NCI-H446 treated with DMSO at 0.1 percent for 48 hours (cell line): ENCODE measurements at regions not wholly inside any gene's neighbourhood (a gene's known extent, or its start where the extent isn't known, plus 50 kb on each side); places are given as distances from the start of the nearest gene placed in this dataset.
A peak's percentile ranks its signal among the peaks of the same experiment; 100 is the strongest.

Source experiments
- DNase-seq: peaks from one replicate; lab custom pipeline; 2025; lab: John Stamatoyannopoulos, UW

DNA sequence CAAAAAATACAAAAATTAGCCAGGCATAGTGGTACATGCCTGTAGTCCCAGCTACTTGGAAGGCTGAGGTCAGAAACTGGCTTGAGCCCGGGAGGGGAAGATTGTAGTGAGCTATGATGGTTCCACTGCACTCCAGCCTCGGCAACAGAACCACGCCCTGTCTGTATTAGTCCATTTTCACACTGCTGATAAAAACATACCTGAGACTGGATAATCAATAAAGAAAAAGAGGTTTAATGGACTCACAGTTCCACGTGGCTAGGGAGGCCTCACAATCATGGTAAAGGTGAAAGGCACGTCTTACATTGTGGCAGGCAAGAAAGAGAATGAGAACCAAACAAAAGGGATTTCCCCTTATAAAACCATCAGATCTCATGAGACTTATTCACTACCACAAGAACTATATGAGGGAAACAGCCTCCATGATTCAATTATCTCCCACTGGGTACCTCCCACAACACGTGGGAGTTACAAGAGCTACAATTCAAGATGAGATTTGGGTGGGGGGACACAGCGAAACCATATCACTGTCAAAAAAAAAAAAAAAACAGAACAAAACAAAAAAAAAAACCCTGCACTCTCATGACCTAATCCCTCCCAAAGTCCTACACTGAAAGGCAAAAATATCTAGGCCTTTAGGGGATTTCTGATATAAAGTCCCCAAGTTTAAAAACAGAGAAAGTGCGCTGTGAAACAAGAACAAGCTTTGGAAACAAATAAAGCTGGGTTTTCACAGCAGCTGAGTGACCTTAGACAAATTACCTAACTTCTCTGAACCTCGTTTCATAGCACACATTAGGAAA lies 224.7 kb downstream of the IGSF11 start:
- DNase-seq: no peak

DNA sequence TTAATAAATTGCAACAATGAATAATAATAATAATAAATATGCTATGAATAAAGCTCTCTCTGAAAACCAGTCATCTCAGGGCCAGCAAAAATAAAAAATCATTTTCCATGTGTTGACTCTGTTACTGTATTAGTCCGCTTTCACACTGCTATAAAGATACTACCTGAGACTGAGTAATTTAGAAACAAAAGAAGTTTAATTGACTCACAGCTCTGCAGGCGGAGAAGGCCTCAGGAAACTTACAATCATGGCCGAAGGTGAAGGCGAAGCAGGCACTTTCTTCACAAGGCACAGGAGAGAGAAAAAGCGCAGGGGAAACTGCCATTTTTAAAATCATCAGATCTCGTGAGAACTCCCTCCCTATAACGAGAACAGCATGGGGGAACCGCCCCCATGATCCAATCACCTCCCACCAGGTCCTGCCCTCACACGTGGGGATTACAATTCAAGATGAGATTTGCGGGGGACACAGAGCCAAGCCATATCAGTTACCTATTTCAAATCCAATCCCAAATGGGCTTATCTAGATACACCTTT lies 224.1 kb downstream of the IGSF11 start:
- DNase-seq: no peak

DNA sequence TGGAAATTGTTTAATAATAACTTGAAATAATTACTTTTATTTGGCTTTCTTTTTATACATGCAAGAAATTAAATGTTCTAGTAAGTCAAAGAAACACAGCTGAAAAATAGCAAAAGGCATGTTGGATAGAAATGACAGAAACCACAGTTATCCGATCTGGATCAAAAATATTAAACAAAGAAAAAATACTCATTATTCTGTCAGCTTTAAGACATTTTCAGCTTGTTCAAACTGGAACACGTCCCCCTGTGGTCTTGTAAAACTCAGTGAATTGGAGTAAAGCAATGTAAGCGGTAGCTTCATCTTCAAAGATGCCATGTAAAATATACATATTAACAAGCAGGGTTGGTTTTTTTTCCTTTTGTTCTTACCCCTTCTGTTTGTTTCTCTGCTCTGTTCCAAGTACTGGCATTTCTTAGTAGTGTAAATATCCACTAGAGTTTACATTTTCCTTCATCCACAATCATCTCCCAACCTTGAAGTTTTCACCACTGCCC lies 223.4 kb downstream of the IGSF11 start:
- no peak for DNase-seq

DNA sequence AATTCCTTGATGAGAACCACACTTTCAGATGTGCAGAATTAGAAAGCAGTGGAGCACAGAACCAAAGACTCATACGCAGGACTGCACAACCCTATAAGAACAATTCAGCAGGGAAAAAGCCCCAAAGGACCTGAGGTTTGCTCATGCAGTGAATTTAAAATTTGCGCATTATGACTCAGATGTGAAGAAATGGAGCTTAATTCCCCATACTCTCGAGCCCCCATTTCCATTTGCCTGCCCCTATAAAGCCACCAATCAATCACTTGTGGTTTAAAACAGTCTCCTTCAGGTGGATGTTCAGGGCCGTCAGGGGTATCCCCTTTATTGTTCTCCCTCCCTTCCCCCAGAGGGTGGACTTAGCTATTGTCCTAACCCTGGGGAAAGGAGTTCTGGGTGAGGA lies 221.2 kb downstream of the IGSF11 start:
- no peak for DNase-seq

DNA sequence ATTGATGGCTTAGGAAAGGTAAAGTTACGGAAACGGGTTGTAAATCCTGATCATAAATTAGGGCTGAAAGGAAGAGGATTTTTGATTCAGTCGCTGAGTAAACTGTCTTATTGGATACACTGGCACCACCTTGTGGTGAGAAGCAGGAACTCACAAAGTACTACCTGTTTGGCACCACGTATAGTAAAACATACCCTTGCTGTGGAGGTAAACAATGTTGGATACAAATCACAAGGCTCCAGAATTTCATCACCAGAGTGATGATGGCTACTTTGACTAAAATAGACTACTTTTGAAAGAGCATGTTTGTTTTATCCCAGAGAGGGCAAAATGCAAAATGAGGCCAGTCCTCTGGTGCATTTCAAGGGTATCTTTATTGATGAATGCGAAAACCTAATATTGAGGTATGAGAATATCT lies 216.9 kb downstream of the IGSF11 start:
- peak; percentile 45 for DNase-seq

DNA sequence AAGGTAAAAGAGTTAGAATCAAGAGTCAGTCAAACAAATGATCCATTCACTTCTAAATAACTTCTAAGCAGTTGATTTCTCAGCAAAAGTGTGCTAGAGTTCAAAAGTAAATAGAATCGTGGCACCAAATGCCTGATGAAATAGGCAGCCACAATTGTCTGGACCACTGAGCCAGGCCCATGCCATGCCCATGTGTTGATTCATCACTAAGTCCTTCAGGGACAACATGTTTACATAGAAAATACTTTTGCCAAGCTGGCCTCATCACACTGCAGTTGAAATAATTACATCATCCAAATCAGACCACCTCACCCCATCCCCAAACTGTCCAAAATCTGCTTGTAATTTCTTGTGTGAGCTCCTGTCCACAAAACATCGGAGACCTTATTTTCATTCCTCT lies 216.3 kb downstream of the IGSF11 start:
- no peak for DNase-seq

DNA sequence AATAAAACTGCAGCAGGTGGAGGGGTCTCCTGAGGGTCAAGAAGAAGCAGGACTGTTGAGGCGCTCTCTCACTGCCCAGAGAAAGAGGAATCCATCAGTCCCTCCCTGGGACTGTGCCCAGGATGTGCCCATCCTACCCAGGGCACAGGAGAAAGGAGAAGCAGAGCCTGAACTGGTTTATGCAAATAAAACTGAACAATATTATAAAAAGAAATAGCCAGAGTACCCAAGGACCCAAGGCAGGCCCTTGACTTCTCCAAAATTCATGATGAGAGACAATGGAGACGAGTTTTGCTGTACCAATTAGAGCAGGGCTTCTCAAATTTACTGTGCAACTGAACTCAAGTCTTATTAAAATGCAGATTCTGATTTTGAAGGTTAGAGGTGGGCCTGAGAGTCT lies 211.0 kb downstream of the IGSF11 start:
- DNase-seq: no peak

DNA sequence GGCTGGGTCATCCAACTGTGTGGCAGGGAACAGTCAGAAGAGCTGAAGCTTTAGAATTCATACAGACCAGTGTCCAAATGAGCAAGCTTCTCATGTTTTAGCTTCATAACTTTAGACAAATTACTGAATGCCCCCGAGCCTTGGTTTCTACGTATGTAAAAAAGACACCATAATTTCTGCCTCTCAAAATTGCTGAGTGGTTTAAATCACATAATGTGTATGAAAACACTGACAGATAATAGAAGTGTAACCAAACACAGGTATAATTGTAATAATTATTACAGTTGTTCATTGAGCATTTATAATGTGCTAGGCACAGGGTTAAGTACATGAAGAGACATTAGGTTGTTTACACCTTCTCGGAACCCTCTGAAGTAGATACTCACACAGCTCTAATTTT lies 207.2 kb downstream of the IGSF11 start:
- no peak for DNase-seq

DNA sequence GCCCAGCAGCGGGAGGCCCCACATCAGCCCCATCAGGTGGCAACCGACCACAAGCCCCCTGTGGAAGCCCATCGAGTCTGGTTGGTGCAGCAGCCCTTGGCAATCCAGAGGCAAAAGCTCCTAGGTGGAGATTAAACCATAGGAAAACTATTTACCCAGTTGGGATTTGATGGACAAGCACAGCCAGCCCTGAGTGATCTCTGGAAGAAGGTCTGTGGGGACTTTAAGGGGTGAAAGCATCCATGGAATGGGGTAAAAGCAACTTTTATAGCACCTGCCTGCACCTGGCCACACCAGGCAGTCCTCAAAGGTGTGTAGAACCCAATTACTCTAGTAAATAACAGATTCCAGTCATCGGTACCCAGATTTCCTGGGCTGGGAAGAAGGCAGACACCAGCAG lies 206.3 kb downstream of the IGSF11 start:
- DNase-seq: no peak

DNA sequence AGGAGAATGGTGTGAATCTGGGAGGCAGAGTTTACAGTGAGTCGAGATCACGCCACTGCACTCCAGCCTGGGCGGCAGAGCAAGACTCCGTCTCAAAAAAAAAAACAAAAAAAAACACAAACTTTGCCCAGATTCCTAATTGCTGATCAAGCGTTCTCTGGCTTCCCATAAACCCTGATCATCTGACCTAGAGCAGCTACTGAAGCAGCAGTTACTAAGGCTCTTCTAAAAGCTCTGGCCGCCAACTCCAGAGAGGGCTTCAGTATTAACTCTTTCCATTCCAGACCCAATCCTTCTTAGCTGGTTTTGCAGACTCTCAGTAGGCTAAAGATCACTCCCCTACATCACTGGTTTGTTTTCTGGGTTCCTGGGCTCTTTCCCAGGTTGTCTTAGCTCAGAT lies 201.6 kb downstream of the IGSF11 start:
- DNase-seq: no peak

DNA sequence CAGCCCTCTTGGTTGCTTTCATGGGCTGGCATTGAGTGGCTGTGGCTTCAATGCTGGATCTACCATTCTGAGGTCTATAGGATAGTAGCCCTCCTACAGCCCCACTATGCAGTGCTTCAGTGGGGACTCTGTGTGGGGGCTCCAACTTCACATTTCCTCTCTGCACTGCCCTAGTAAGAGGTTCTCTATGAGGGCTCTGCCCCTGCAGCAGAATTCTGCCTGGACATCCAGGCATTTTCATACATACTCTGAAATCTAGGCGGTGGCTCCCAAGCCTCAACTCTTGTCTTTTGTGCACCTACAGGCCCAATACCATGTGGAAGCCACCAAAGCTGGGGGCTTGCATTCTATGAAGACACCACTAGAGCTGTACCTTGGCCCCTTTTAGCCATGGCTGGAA lies 195.8 kb downstream of the IGSF11 start:
- DNase-seq: no peak

DNA sequence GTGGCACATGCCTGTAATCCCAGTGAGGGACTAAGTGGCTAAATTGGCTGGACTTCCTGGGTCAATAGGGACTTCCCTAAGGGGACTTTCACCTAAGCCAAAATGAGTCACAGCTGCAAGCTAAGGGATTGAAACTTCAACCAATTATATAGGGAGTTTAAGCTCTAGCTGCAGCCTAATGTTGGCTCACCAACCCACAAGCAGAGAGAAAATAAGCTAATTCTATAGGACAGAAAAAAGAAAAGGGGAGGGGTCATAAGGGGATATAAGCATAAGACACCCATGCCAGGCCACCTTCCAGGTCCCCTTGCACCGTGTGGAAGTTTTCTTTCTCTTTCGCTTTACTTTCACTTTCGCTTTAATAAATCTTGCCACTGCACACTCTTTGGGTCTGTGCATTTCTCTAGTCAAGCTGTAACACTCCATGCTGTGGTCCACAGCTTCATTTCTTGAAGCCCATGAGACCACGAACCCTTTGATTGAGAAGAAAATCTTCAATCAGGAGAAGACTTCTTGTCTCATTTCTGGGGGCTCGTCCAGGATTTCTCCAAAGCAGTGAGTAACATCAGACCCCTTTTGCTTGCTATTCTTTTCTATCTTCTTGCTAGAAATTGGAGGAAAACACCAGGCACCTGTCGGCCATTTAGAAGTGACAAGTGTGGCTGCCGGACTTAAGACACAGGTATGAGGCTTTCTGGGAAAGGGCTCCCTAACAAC lies 192.3 kb downstream of the IGSF11 start:
- no peak for DNase-seq

DNA sequence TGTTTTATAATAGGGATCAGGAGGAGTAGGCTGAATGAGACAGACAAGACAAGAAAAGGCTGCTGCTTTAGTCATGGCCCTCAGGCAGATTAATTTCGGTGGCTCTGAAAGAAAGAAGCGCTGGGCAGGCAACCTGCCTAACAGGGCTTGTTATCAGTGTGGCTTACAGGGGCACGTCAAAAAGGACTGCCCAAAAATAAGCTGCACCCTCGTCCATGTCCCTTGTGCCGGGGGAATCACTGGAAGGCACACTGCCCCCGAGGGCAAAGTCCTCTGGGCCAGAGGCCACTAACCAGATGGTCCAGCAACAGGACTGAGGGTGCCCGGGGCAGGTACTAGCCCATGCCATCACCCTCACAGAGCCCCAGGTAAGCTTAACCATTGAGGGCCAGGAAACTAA lies 188.5 kb downstream of the IGSF11 start:
- DNase-seq: no peak
